Keratinocyte (primary cell): ENCODE measurements at regions not wholly inside any gene's neighbourhood (a gene's known extent, or its start where the extent isn't known, plus 50 kb on each side); places are given as distances from the start of the nearest gene placed in this dataset.

Experiments used
- DNase-seq: peaks from one replicate; pipeline ENCODE4 v3.0.0-alpha.2; 2011; ENCODE audit warnings: low read depth, missing footprints, low spot score
- FAIRE-seq: peaks from 2 replicates; lab custom pipeline; 2011; peaks lifted over from hg19 to GRCh38; lab: Jason Lieb, UNC
- H2AFZ ChIP-seq: 2 replicates; pipeline ENCODE4 v1.6.0; 2012; ENCODE audit warnings: low read length, control low read depth, inconsistent platforms; ENCODE audit not compliant: control insufficient read depth
- H3K27ac ChIP-seq: 2 replicates; pipeline ENCODE4 v1.5.1; 2011; ENCODE audit warnings: low read length; ENCODE audit not compliant: control insufficient read depth, insufficient read depth
- H3K27me3 ChIP-seq: 3 replicates; pipeline ENCODE4 v1.6.0; 2011; ENCODE audit warnings: low read length; ENCODE audit not compliant: control insufficient read depth, insufficient read depth; ENCODE audit errors: extremely low read depth
- H3K36me3 ChIP-seq, 2 experiments: 2 replicates in 1 of 2; 3 replicates in 1 of 2; pipeline ENCODE4 v1.5.1; 2011; ENCODE audit warnings: low read length in 2 of 2, mild to moderate bottlenecking in 1 of 2; ENCODE audit not compliant: control insufficient read depth in 2 of 2, insufficient read depth in 2 of 2; ENCODE audit errors: extremely low read depth in 1 of 2
- H3K4me1 ChIP-seq: 3 replicates; pipeline ENCODE4 v1.5.1; 2011; ENCODE audit warnings: low read length; ENCODE audit not compliant: control insufficient read depth, insufficient read depth; ENCODE audit errors: extremely low read depth
- H3K4me2 ChIP-seq: 3 replicates; pipeline ENCODE4 v1.6.0; 2011; ENCODE audit warnings: low read depth, low read length; ENCODE audit not compliant: control insufficient read depth, insufficient read depth; ENCODE audit errors: extremely low read depth
- H3K4me3 ChIP-seq, 3 experiments: fragments of 200-600 bp in 1 of 3; sonication (generic) in 1 of 3; 2 replicates in 2 of 3; 3 replicates in 1 of 3; pipeline ENCODE4 v1.5.1; 2011 to 2016; ENCODE audit warnings: low read length in 3 of 3, mild to moderate bottlenecking in 3 of 3, control low read depth in 2 of 3, inconsistent platforms in 1 of 3, low read depth in 1 of 3, mixed read lengths in 1 of 3, mixed run types in 1 of 3, moderate library complexity in 1 of 3; ENCODE audit not compliant: control insufficient read depth in 2 of 3, insufficient read depth in 2 of 3; ENCODE audit errors: extremely low read depth in 1 of 3
- H3K79me2 ChIP-seq: 2 replicates; pipeline ENCODE4 v1.6.0; 2012; ENCODE audit warnings: low read length; ENCODE audit not compliant: control insufficient read depth, insufficient read depth
- H3K9ac ChIP-seq: 3 replicates; pipeline ENCODE4 v1.6.0; 2011; ENCODE audit warnings: low read length; ENCODE audit not compliant: control insufficient read depth, insufficient read depth; ENCODE audit errors: extremely low read depth
- H3K9me1 ChIP-seq: 3 replicates; pipeline ENCODE4 v1.6.0; 2011; ENCODE audit warnings: low read length; ENCODE audit not compliant: control insufficient read depth, insufficient read depth; ENCODE audit errors: extremely low read depth
- H3K9me3 ChIP-seq: 2 replicates; pipeline ENCODE4 v1.5.1; 2012; ENCODE audit warnings: low read depth, low read length; ENCODE audit not compliant: control insufficient read depth
- H4K20me1 ChIP-seq: 3 replicates; pipeline ENCODE4 v1.6.0; 2011; ENCODE audit warnings: low read length; ENCODE audit not compliant: control insufficient read depth, insufficient read depth; ENCODE audit errors: extremely low read depth
- EZH2 ChIP-seq: IDR thresholded peaks from one replicate; pipeline ENCODE4 v1.6.1; 2012; ENCODE audit warnings: inconsistent platforms, mild to moderate bottlenecking, low read length, moderate library complexity
- dilution Hi-C: fragments of 300-500 bp; cut with MboI; formaldehyde crosslinking; loops from one replicate; pipeline ENCODE4 v1.7.0; 2020; ENCODE audit warnings: low sequenced_read_pairs; ENCODE audit not compliant: extremely low pct_ligation_motif_present
- TF ChIP-seq, protein P1 (sequence below), 3 experiments: IDR thresholded peaks in 1 of 3; conservative IDR thresholded peaks in 1 of 3; optimal IDR thresholded peaks in 1 of 3; 2 replicates in 2 of 3; 3 replicates in 1 of 3; pipeline versions ENCODE3 to v1.5.1; 2011; ENCODE audit warnings: low read length in 3 of 3, mild to moderate bottlenecking in 3 of 3, moderate library complexity in 2 of 3, control low read depth in 1 of 3, inconsistent platforms in 1 of 3; ENCODE audit not compliant: insufficient read depth in 2 of 3; ENCODE audit errors: extremely low read depth in 1 of 3

- no peaks in the 10 kb centered on the region for H3K79me2 ChIP-seq
- no peaks in the 10 kb centered on the region for H3K4me1 ChIP-seq
- dilution Hi-C loops: no loop called here
- H2AFZ ChIP-seq: no peak overlapping the region
- no peak overlapping the region for H3K4me3 ChIP-seq
- no peak for FAIRE-seq
- no peaks in the 10 kb centered on the region for H4K20me1 ChIP-seq
- no peak overlapping the region for H3K4me2 ChIP-seq
- no peak overlapping the region for H3K27ac ChIP-seq
- H3K9me3 ChIP-seq: peaks cover 23% of the 10 kb centered on the region
- H3K9ac ChIP-seq: no peak overlapping the region
- H3K27me3 ChIP-seq: no peaks in the 10 kb centered on the region
- no peaks in the 10 kb centered on the region for H3K9me1 ChIP-seq
- TF ChIP-seq, protein P1, sequence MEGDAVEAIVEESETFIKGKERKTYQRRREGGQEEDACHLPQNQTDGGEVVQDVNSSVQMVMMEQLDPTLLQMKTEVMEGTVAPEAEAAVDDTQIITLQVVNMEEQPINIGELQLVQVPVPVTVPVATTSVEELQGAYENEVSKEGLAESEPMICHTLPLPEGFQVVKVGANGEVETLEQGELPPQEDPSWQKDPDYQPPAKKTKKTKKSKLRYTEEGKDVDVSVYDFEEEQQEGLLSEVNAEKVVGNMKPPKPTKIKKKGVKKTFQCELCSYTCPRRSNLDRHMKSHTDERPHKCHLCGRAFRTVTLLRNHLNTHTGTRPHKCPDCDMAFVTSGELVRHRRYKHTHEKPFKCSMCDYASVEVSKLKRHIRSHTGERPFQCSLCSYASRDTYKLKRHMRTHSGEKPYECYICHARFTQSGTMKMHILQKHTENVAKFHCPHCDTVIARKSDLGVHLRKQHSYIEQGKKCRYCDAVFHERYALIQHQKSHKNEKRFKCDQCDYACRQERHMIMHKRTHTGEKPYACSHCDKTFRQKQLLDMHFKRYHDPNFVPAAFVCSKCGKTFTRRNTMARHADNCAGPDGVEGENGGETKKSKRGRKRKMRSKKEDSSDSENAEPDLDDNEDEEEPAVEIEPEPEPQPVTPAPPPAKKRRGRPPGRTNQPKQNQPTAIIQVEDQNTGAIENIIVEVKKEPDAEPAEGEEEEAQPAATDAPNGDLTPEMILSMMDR (optimal IDR thresholded peaks at IDR 0.05 in 1 of 3, IDR thresholded peaks at IDR 0.05 in 1 of 3, conservative IDR thresholded peaks at IDR 0.05 in 1 of 3; ENCODE audit: extremely low read depth in 1 of 3, insufficient read depth in 2 of 3, low read length in 3 of 3): no peak
- no peak for TF ChIP-seq EZH2
- no peak for DNase-seq
- no peaks in the 10 kb centered on the region for H3K36me3 ChIP-seq
These were observed 423.0 kb downstream of the BRD1 start for GRCh38 chr22:49404576-49405241.

DNA sequence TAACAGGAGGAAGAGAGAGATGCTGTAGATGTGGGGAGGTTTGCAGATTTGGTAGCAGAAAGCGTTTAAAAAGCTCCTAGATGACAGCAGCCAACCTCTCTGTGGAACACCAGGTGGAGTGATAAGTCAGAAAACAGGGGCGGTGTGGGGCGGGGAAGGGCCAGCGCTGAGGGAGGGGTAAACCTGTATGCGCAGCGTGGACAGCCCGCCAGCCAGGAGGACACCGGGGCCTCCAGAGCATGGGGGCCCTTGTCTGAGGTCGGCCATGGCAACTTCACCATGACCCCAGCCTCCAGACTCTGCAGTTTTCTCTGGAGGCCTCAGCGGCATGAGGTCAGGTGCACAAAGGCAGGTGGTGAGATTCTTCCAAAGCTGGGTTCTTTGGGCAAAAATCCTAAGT, 423.7 kb downstream of the BRD1 start:
- dilution Hi-C loops: no loop called here
- no peaks in the 10 kb centered on the region for H3K9me1 ChIP-seq

More for the DNA sequence above, 423.7 kb downstream of the BRD1 start:
- FAIRE-seq: no peak
- DNase-seq: no peak
- Histone ChIP-seq H4K20me1 (no peaks in the 10 kb centered on the region), H2AFZ (no peak overlapping the region), H3K79me2 (no peaks in the 10 kb centered on the region), H3K4me1 (no peaks in the 10 kb centered on the region), H3K4me2 (no peak overlapping the region), H3K9ac (no peak overlapping the region), H3K36me3 (no peaks in the 10 kb centered on the region), H3K4me3 (no peak overlapping the region), H3K27ac (no peak overlapping the region), H3K27me3 (no peaks in the 10 kb centered on the region), H3K9me3 (peaks cover 30% of the 10 kb centered on the region)
- TF ChIP-seq, protein P1 (optimal IDR thresholded peaks at IDR 0.05 in 1 of 3, IDR thresholded peaks at IDR 0.05 in 1 of 3, conservative IDR thresholded peaks at IDR 0.05 in 1 of 3; ENCODE audit: extremely low read depth in 1 of 3, insufficient read depth in 2 of 3, low read length in 3 of 3): no peak
- no peak for TF ChIP-seq EZH2
